ENCODE measurements at regions not wholly inside any gene's neighbourhood (a gene's known extent, or its start where the extent isn't known, plus 50 kb on each side); places are given as distances from the start of the nearest gene placed in this dataset.
A peak's percentile ranks its signal among the peaks of the same experiment; 100 is the strongest.

GRCh38 chr1:87436534-87436933, 107.9 kb downstream of the LMO4 start:
- Histone ChIP-seq H3K79me2 (ENCODE audit: low read length) (no peaks in the 10 kb centered on the region), H2AFZ (ENCODE audit: low read length) (no peak overlapping the region), H3K4me1 (ENCODE audit: low read length) (no peaks in the 10 kb centered on the region), H3F3A (ENCODE audit: insufficient read depth, low read length) (no peaks in the 10 kb centered on the region), H3K9ac (ENCODE audit: low read length) (no peak overlapping the region), H3K9me2 (replicated peaks; ENCODE audit: insufficient read depth, low read length) (no peaks in the 10 kb centered on the region), H3K27me3 (replicated peaks; ENCODE audit: insufficient read depth, low read length) (no peaks in the 10 kb centered on the region), H3K4me2 (ENCODE audit: low read depth, low read length) (no peak overlapping the region), H3K9me3 (replicated peaks; ENCODE audit: insufficient read depth, low read length) (no peaks in the 10 kb centered on the region), H3K36me3 (replicated peaks; ENCODE audit: insufficient read depth, low read length) (no peaks in the 10 kb centered on the region), H3K27ac (ENCODE audit: low read length) (no peak overlapping the region), H3K4me3 (ENCODE audit: low read length) (no peak overlapping the region), H4K20me1 (ENCODE audit: insufficient read depth, low read length) (no peaks in the 10 kb centered on the region)
- no peak for DNase-seq
- no peak for TF ChIP-seq EZH2phosphoT487 (IDR thresholded peaks at IDR 0.05; ENCODE audit: low read length)

- H3K4me2 ChIP-seq (ENCODE audit: low read depth, low read length), result peak overlapping the region; percentile 24; the same call in 1 of the 2 replicates
- H3K4me3 ChIP-seq (ENCODE audit: low read length), result no peak overlapping the region
- no peaks in the 10 kb centered on the region for H3K9me3 ChIP-seq (replicated peaks; ENCODE audit: insufficient read depth, low read length)
- no peaks in the 10 kb centered on the region for H4K20me1 ChIP-seq (ENCODE audit: insufficient read depth, low read length)
- H3K27me3 ChIP-seq (replicated peaks; ENCODE audit: insufficient read depth, low read length), result no peaks in the 10 kb centered on the region
- H3K79me2 ChIP-seq (ENCODE audit: low read length), result no peaks in the 10 kb centered on the region
- no peak overlapping the region for H3K9ac ChIP-seq (ENCODE audit: low read length)
- H3K9me2 ChIP-seq (replicated peaks; ENCODE audit: insufficient read depth, low read length), result no peaks in the 10 kb centered on the region
- H3K36me3 ChIP-seq (replicated peaks; ENCODE audit: insufficient read depth, low read length), result no peaks in the 10 kb centered on the region
- DNase-seq, result no peak
- H3K4me1 ChIP-seq (ENCODE audit: low read length), result no peaks in the 10 kb centered on the region
- no peaks in the 10 kb centered on the region for H3F3A ChIP-seq (ENCODE audit: insufficient read depth, low read length)
- no peak overlapping the region for H3K27ac ChIP-seq (ENCODE audit: low read length)
- no peak overlapping the region for H2AFZ ChIP-seq (ENCODE audit: low read length)
- no peak for TF ChIP-seq EZH2phosphoT487 (IDR thresholded peaks at IDR 0.05; ENCODE audit: low read length)
- TF ChIP-seq CTCF (IDR thresholded peaks at IDR 0.05; ENCODE audit: low read length), result no peak
- no peak for TF ChIP-seq EZH2 (optimal IDR thresholded peaks at IDR 0.05; ENCODE audit: low read depth, low read length)
These were observed 109.1 kb downstream of the LMO4 start for GRCh38 chr1:87437663-87438295.

GRCh38 chr1:87439821-87440220, 111.1 kb downstream of the LMO4 start:
- no peak for DNase-seq
- TF ChIP-seq EZH2phosphoT487 (IDR thresholded peaks at IDR 0.05; ENCODE audit: low read length) (no peak), CTCF (IDR thresholded peaks at IDR 0.05; ENCODE audit: low read length) (no peak), EZH2 (optimal IDR thresholded peaks at IDR 0.05; ENCODE audit: low read depth, low read length) (no peak)
- H3K9me3 ChIP-seq (replicated peaks; ENCODE audit: insufficient read depth, low read length), result no peaks in the 10 kb centered on the region
- H3K27ac ChIP-seq (ENCODE audit: low read length), result no peak overlapping the region
- H3K4me1 ChIP-seq (ENCODE audit: low read length), result no peaks in the 10 kb centered on the region
- no peak overlapping the region for H2AFZ ChIP-seq (ENCODE audit: low read length)
- H3K79me2 ChIP-seq (ENCODE audit: low read length), result no peaks in the 10 kb centered on the region
- no peak overlapping the region for H3K4me2 ChIP-seq (ENCODE audit: low read depth, low read length)
- H3K36me3 ChIP-seq (replicated peaks; ENCODE audit: insufficient read depth, low read length), result no peaks in the 10 kb centered on the region
- no peak overlapping the region for H3K4me3 ChIP-seq (ENCODE audit: low read length)
- no peaks in the 10 kb centered on the region for H3K9me2 ChIP-seq (replicated peaks; ENCODE audit: insufficient read depth, low read length)
- no peak overlapping the region for H3K9ac ChIP-seq (ENCODE audit: low read length)
- H3K27me3 ChIP-seq (replicated peaks; ENCODE audit: insufficient read depth, low read length), result no peaks in the 10 kb centered on the region
- no peaks in the 10 kb centered on the region for H4K20me1 ChIP-seq (ENCODE audit: insufficient read depth, low read length)
- H3F3A ChIP-seq (ENCODE audit: insufficient read depth, low read length), result no peaks in the 10 kb centered on the region

- Histone ChIP-seq H3K9ac (ENCODE audit: low read length) (peak overlapping the region; percentile 38; the same call in 1 of the 2 replicates), H3K9me3 (replicated peaks; ENCODE audit: insufficient read depth, low read length) (no peaks in the 10 kb centered on the region), H3K27ac (ENCODE audit: low read length) (peak overlapping the region; percentile 76), H3K9me2 (replicated peaks; ENCODE audit: insufficient read depth, low read length) (no peaks in the 10 kb centered on the region), H3K79me2 (ENCODE audit: low read length) (no peaks in the 10 kb centered on the region), H3K4me2 (ENCODE audit: low read depth, low read length) (peak overlapping the region; percentile 64), H2AFZ (ENCODE audit: low read length) (peak overlapping the region; percentile 67), H3K4me1 (ENCODE audit: low read length) (peaks cover 23% of the 10 kb centered on the region), H3F3A (ENCODE audit: insufficient read depth, low read length) (peaks cover 19% of the 10 kb centered on the region), H3K27me3 (replicated peaks; ENCODE audit: insufficient read depth, low read length) (no peaks in the 10 kb centered on the region), H4K20me1 (ENCODE audit: insufficient read depth, low read length) (no peaks in the 10 kb centered on the region), H3K4me3 (ENCODE audit: low read length) (peak overlapping the region; percentile 47), H3K36me3 (replicated peaks; ENCODE audit: insufficient read depth, low read length) (no peaks in the 10 kb centered on the region)
- no peak for TF ChIP-seq CTCF (IDR thresholded peaks at IDR 0.05; ENCODE audit: low read length)
- no peak for TF ChIP-seq EZH2phosphoT487 (IDR thresholded peaks at IDR 0.05; ENCODE audit: low read length)
- TF ChIP-seq EZH2 (optimal IDR thresholded peaks at IDR 0.05; ENCODE audit: low read depth, low read length), result no peak
- peak; percentile 87 for DNase-seq
These were observed 120.8 kb downstream of the LMO4 start for GRCh38 chr1:87449348-87449963.
